ENCODE measurements at regions not wholly inside any gene's neighbourhood (a gene's known extent, or its start where the extent isn't known, plus 50 kb on each side); places are given as distances from the start of the nearest gene placed in this dataset.
"Not testable (repeated sequence)": the region's sequence is repeated elsewhere in the genome, so short reads cannot be mapped to it uniquely, and the experiment has no call there.

DNA sequence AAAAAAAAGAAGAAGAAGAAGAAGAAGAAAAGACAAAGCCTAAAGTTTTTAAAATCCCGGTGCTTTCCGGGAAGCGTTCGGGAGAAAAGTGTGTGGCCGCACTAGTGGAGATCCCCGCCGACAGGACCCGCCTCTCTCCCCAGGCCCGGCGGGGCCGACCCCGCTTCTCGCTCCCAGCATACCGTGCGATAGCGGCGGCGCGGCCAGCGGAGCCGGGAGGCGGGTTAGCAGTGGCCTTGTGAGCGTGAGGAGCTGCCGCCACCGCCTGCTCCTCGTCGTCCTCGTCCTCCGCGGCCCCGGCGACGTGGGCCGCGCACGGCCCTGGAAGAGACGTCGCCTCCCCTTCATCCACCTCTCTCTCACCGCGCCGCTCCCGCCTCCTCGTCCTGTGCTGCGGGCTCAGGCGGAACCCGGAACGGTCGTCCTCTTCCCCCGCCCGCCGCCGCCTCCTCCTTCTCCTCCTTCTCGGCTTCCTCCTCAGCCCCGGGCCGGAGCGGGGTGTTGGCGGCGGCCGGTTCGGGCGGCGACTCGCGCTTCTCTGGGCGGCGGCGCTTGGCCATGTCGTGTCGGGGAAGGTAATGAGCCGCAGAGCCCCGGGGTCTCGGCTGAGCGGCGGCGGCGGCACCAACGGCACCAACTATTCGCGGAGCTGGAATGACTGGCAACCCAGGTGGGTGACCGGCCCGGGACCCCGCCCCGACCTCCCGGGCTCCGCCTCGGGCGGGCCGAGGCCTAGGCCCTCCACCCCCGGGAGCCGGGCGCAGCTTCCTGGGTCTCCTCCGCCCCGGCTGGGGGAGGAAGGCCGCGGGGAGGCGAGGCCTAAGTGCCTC is 62.6 kb upstream of the CDR2 start:
- in situ Hi-C loops (cut with HindIII; ENCODE audit: low pct_ligation_motif_present, low pct_unique_long_range_greater_than_20kb, low sequenced_read_pairs): not testable (repeated sequence)
- peak; percentile 82 for DNase-seq

DNA sequence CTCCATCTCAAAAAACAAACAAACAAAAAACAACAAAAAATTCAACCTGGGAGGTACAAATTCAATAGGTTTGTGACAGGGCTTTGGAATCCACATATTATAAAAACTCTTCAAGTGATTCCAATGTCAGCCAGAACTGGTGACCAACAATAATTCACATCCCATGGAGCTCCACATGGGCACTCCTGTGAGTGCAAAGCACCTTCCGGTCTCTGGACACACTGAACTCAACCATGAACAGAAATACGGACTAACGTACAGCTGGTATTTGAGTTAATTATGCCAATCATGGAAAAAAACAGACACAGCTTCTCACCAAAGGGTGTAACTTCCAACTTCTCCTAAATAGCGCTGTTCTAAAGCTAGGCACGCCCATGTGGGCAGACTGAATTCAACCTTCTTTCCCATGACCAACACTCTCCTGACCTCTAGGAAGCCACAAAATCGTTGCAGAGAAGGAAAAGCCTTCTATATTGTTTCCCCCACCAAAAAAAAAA is 62.0 kb upstream of the CDR2 start:
- in situ Hi-C loops (cut with HindIII; ENCODE audit: low pct_ligation_motif_present, low pct_unique_long_range_greater_than_20kb, low sequenced_read_pairs): not testable (repeated sequence)

DNA sequence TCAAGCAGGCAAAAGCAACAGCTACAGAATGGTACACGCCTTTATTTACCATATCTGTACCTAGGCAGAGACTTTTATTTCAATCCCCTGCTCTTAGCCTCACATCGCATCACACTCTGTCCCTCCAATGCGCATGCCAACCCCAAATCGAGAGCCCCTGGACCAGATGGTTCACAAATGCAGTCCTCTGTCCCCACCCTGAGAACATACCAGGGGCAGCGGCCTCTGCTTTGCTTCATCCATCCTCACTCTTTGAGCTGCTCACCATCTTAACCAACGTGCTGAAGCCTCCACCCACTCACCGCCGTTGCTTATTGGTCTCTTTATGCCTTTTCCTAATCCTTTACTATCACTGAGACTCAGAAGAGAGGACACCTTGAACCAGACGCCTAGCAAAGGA is 56.9 kb upstream of the CDR2 start:
- DNase-seq; in situ Hi-C loops (cut with HindIII; ENCODE audit: low pct_ligation_motif_present, low pct_unique_long_range_greater_than_20kb, low sequenced_read_pairs): not testable (repeated sequence)

More for the DNA sequence above, 62.0 kb upstream of the CDR2 start:
- not testable (repeated sequence) for DNase-seq

DNA sequence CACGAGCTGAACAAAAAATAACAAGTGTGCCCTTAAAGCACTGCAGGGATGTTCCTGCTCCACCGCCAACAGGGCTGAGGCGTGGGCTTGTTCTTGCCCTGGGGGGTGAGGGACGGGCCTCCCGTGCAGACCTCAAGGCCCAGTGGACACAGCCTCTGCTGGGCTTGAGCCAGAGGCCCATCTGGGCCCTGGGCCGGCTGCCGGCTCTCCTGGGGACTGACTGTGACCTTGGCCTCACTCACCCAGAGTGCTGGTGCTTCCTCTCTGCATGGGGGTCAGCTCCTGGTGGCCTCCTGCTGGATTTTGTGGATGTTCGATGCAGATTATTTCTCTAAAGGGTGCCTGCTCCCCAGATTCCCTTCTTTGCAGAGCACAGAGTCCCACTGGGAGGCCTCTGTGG is 54.2 kb upstream of the CDR2 start:
- in situ Hi-C loops (cut with HindIII; ENCODE audit: low pct_ligation_motif_present, low pct_unique_long_range_greater_than_20kb, low sequenced_read_pairs): no loop called here
- no peak for DNase-seq

DNA sequence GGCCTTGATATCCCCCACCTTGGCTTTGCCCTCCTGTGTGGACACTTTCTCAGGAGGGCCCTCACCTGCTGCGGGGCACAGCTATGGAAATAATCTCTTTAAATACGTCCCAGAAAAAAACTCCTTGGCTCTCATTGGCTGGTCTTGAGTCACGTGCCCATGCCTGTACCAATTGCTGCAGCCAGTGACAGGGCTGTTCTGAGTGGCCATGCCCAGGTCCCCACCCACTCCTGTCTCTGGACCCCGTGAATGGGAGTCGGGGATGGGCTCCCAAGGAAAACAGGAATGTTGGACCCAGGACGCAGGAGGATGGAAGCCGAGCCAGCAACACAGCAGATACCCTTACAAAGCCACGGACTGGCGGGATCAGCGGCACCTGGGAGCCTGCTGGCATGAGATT is 53.1 kb upstream of the CDR2 start:
- DNase-seq: no peak
- in situ Hi-C loops (cut with HindIII; ENCODE audit: low pct_ligation_motif_present, low pct_unique_long_range_greater_than_20kb, low sequenced_read_pairs): no loop called here

DNA sequence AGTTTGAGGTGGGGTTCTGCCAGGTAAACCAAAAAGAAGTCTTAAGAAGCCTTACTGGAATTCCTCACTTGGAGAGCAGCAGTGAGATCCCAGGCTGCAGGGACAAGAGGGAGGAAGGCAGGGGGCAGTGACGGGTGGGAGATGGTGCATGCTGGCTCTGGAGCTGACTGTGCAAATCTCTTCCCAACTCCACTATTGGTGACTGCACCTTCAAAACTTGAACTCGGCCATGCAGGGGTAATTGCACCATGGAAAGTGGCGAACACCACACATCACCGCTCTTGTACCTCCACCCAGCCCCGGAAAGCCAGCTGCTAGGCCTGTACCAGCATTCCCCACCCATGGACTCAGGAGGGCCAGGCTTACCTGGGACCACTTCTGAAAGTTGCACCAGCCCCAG is 51.4 kb upstream of the CDR2 start:
- no peak for DNase-seq
- in situ Hi-C loops (cut with HindIII; ENCODE audit: low pct_ligation_motif_present, low pct_unique_long_range_greater_than_20kb, low sequenced_read_pairs): no loop called here

DNA sequence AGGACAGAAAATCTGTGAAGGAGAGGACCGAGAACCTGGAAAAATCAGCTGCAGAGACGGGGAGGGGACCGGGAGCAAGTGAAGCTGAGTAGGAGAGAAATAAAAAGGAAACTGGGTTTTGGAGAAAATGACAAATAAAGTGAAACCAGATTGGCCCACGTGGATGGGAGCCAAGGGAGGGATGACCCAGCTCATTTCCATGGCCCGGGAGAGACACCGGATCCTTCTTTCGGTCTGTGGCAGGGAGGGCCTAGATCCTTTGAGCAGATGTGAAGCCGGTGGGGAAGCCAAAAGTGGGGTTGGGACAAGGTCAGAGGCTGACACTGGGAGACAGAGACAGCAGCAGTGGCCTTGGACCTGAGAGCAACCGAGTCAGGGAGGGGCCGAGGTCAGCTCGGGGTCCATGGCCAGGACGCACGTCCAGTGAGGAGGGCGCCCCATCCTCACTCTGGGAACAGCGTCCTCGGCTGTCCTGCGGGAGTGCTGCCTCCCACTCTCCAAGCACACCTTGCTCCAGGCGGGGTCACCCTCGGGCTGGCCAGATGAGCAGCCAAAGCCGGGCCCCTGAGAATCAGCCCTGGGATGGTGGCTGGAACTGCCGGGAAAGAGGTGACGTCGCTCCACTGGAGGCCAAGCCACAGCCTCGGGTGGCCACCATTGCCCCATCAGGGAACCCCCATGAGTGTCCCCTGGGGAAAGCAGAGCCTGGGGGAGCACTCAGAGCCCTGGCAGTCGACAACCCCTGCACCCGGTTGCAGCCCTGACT is 50.8 kb upstream of the CDR2 start:
- DNase-seq: no peak
- in situ Hi-C loops (cut with HindIII; ENCODE audit: low pct_ligation_motif_present, low pct_unique_long_range_greater_than_20kb, low sequenced_read_pairs): no loop called here

DNA sequence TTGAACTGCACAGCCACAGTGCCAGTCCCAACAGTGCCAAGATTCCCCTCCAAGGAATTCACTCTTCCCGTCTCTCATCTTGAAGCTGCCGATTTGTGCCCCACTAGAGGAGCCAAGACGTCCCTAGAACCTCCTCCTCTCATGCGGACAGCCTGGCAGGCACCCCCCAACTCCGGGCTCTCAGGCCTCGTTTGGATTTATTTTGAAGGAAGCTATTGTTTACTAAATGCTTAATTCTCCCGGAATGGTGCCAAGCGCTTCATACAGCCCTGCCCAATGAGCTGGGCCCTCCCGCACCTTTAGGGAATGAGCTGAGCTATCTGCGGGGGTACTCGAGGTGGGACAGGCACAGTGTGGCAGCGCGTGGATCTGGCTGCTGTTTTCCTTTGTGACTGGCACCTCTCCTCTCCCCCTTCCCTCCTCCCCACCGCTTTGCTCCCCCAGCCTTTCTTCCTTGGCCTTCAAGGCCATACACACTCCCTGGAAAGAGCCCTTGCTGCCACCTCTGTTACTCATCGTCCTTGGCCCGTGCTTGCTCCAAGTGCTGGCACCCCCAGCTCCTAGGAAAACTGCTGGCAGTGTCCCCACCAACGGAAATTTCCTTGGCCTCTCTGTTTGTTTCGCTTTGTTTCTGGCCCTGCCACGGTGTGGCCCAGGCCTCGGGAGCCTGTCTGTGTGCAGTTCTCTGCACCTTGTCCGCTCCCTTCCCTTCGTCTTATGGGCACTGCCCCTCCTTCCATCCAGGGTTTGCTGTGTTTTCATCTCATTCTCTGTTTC is 49.9 kb upstream of the CDR2 start:
- in situ Hi-C loops (cut with HindIII; ENCODE audit: low pct_ligation_motif_present, low pct_unique_long_range_greater_than_20kb, low sequenced_read_pairs): no loop called here
- DNase-seq: no peak
